Fibroblast of lung (primary cell): ENCODE measurements at regions not wholly inside any gene's neighbourhood (a gene's known extent, or its start where the extent isn't known, plus 50 kb on each side); places are given as distances from the start of the nearest gene placed in this dataset.
"Not testable (repeated sequence)": the region's sequence is repeated elsewhere in the genome, so short reads cannot be mapped to it uniquely, and the experiment has no call there.

Source experiments
- DNase-seq, 2 donors: peaks; one replicate each; pipeline versions ENCODE4 v3.0.0 to v3.0.0-alpha.2; 2010; ENCODE audit warnings: low read depth in 2 of 2
- H2AFZ ChIP-seq: 2 replicates; pipeline ENCODE4 v1.5.1; 2012; ENCODE audit warnings: low read length, control low read depth, inconsistent platforms
- H3K27ac ChIP-seq: 2 replicates; pipeline ENCODE4 v1.5.1; 2011; ENCODE audit warnings: low read length, control low read depth; ENCODE audit not compliant: insufficient read depth
- H3K27me3 ChIP-seq: 2 replicates; pipeline ENCODE4 v1.5.1; 2011; ENCODE audit warnings: mild to moderate bottlenecking, low read length; ENCODE audit not compliant: control insufficient read depth, insufficient read depth
- H3K36me3 ChIP-seq: 2 replicates; pipeline ENCODE4 v1.5.1; 2011; ENCODE audit warnings: low read length; ENCODE audit not compliant: control insufficient read depth, insufficient read depth
- H3K4me1 ChIP-seq: 2 replicates; pipeline ENCODE4 v1.5.1; 2011; ENCODE audit warnings: low read length; ENCODE audit not compliant: control insufficient read depth, insufficient read depth; ENCODE audit errors: extremely low read depth
- H3K4me2 ChIP-seq: 2 replicates; pipeline ENCODE4 v1.5.1; 2011; ENCODE audit warnings: low read length, control low read depth; ENCODE audit not compliant: insufficient read depth; ENCODE audit errors: extremely low read depth
- H3K4me3 ChIP-seq, 4 experiments: fragments of 200-600 bp in 1 of 4; sonication (generic) in 1 of 4; replicated peaks in 1 of 4; 2 replicates each; pipeline ENCODE4 v1.5.1; 2011 to 2016; ENCODE audit warnings: low read length in 4 of 4, low read depth in 3 of 4, mild to moderate bottlenecking in 3 of 4, control low read depth in 2 of 4, inconsistent platforms in 1 of 4, mixed read lengths in 1 of 4; ENCODE audit not compliant: insufficient read depth in 1 of 4; ENCODE audit errors: control extremely low read depth in 1 of 4
- H3K79me2 ChIP-seq: 2 replicates; pipeline ENCODE4 v1.5.1; 2012; ENCODE audit warnings: mild to moderate bottlenecking, low read length, inconsistent platforms; ENCODE audit not compliant: control insufficient read depth, insufficient read depth
- H3K9ac ChIP-seq: 2 replicates; pipeline ENCODE4 v1.5.1; 2011; ENCODE audit warnings: mild to moderate bottlenecking, low read length, control low read depth; ENCODE audit not compliant: insufficient read depth
- H3K9me3 ChIP-seq: 2 replicates; pipeline ENCODE4 v1.5.1; 2012; ENCODE audit warnings: low read depth, low read length; ENCODE audit not compliant: control insufficient read depth, insufficient read depth
- H4K20me1 ChIP-seq: 2 replicates; pipeline ENCODE4 v1.5.1; 2011; ENCODE audit warnings: low read length; ENCODE audit not compliant: control insufficient read depth, insufficient read depth; ENCODE audit errors: extremely low read depth
- CTCF ChIP-seq, 2 donors: IDR thresholded peaks in 1 of 2; conservative IDR thresholded peaks in 1 of 2; 1 replicate in 1 of 2; 2 replicates in 1 of 2; pipeline ENCODE4 v1.5.1; 2011 to 2012; ENCODE audit warnings: low read length in 2 of 2, control low read depth in 1 of 2, inconsistent platforms in 1 of 2, low read depth in 1 of 2, mild to moderate bottlenecking in 1 of 2
- EZH2 ChIP-seq: IDR thresholded peaks from 2 replicates; pipeline ENCODE4 v1.5.1; 2012; ENCODE audit warnings: low read length, control low read depth, mild to moderate bottlenecking; ENCODE audit errors: missing control alignments

DNA sequence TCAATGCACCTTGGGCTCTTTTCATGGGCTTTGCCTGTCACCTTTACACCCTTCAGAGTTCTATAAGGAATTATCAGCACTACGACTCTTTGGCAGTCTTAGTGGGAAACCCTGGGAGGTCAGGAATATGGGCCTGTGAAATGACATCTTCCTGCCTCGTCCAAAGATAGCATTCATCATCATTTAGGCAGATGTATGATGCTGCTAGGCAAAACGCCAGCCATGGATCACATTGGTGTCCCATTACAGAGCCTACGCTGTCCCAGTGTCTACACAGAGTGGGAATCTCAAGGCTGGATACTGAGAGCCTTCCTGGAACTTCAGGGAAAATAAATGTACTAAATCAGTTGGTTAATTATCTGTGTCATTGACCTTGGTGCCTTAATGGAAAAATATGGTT, 259.4 kb upstream of the CELF2 start:
- Histone ChIP-seq H3K27ac (no peak overlapping the region), H3K9me3 (no peaks in the 10 kb centered on the region), H3K4me1 (no peaks in the 10 kb centered on the region), H4K20me1 (no peaks in the 10 kb centered on the region), H2AFZ (no peak overlapping the region), H3K9ac (no peak overlapping the region), H3K27me3 (no peaks in the 10 kb centered on the region), H3K4me2 (no peak overlapping the region), H3K4me3 (no peak overlapping the region), H3K79me2 (no peaks in the 10 kb centered on the region), H3K36me3 (no peaks in the 10 kb centered on the region)
- TF ChIP-seq EZH2 = no peak
- DNase-seq = no peak

- DNase-seq, H3K4me3 ChIP-seq, H3K27ac ChIP-seq, H3K4me1 ChIP-seq, H3K9ac ChIP-seq, H4K20me1 ChIP-seq, H3K4me2 ChIP-seq, H3K79me2 ChIP-seq, H3K27me3 ChIP-seq, H2AFZ ChIP-seq, H3K9me3 ChIP-seq, H3K36me3 ChIP-seq: not testable (repeated sequence)
Observed at GRCh38 chr10:10759806-10760205, 257.9 kb upstream of the CELF2 start.

DNA sequence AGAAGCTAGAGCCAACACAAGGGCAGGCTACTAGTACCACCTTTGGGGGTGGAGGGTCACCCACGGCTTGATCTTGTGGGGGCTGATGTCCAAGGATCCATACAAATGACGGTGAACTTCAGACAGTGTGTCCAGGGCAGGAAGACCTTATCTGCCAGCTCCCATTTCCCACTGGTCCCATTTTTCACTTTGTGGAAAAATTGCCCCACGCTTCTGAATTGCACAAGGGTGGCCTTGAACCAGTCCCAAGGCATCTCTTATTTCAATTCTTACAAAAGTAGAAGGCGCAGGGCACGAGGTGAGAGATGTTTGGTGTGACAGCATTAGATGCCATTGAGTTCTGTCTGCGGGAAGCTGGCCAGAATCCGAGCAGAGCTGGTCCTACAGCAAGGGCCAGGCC, 252.7 kb upstream of the CELF2 start:
- Histone ChIP-seq H3K9me3 (no peaks in the 10 kb centered on the region), H3K27me3 (no peaks in the 10 kb centered on the region), H3K4me3 (no peak overlapping the region), H3K36me3 (no peaks in the 10 kb centered on the region), H3K27ac (no peak overlapping the region), H3K4me2 (no peak overlapping the region), H3K9ac (no peak overlapping the region), H3K4me1 (no peaks in the 10 kb centered on the region), H3K79me2 (no peaks in the 10 kb centered on the region), H4K20me1 (no peaks in the 10 kb centered on the region), H2AFZ (no peak overlapping the region)
- no peak for TF ChIP-seq EZH2
- TF ChIP-seq CTCF (conservative IDR thresholded peaks at IDR 0.05 in 1 of 2, IDR thresholded peaks at IDR 0.05 in 1 of 2; ENCODE audit: low read depth in 1 of 2, low read length in 2 of 2) = no peak
- DNase-seq = no peak

- DNase-seq = no peak
- H3K36me3 ChIP-seq = no peaks in the 10 kb centered on the region
- TF ChIP-seq CTCF (conservative IDR thresholded peaks at IDR 0.05 in 1 of 2, IDR thresholded peaks at IDR 0.05 in 1 of 2; ENCODE audit: low read depth in 1 of 2, low read length in 2 of 2) (no peak), EZH2 (no peak)
Observed at GRCh38 chr10:10772411-10772810, 245.3 kb upstream of the CELF2 start.

More at GRCh38 chr10:10772411-10772810, 245.3 kb upstream of the CELF2 start:
- H2AFZ ChIP-seq = no peak overlapping the region
- no peaks in the 10 kb centered on the region for H3K9me3 ChIP-seq
- H3K4me2 ChIP-seq = no peak overlapping the region
- H3K4me1 ChIP-seq = no peaks in the 10 kb centered on the region
- H3K4me3 ChIP-seq = no peak overlapping the region
- H4K20me1 ChIP-seq = no peaks in the 10 kb centered on the region
- H3K79me2 ChIP-seq = no peaks in the 10 kb centered on the region
- H3K27ac ChIP-seq = no peak overlapping the region
- no peaks in the 10 kb centered on the region for H3K27me3 ChIP-seq
- H3K9ac ChIP-seq = no peak overlapping the region
